GM18868 (cell line): ENCODE measurements at regions not wholly inside any gene's neighbourhood (a gene's known extent, or its start where the extent isn't known, plus 50 kb on each side); places are given as distances from the start of the nearest gene placed in this dataset.

Source experiments
- ATAC-seq: cut with Tn5 transposase; IDR thresholded peaks from one replicate; pipeline ENCODE4 v1.9.1; 2021; ENCODE audit warnings: mild to moderate bottlenecking, moderate library complexity; ENCODE audit not compliant: unreplicated experiment

- ATAC-seq = no peak
Measured at GRCh38 chr5:42337143-42337542, 86.1 kb upstream of the GHR start.

- ATAC-seq = no peak
Measured at GRCh38 chr5:42337607-42338006, 85.6 kb upstream of the GHR start.

GRCh38 chr5:42338136-42338535, 85.1 kb upstream of the GHR start:
- ATAC-seq = no peak

- ATAC-seq = no peak
Measured at GRCh38 chr5:42349163-42349562, 74.1 kb upstream of the GHR start.

- ATAC-seq = no peak
Measured at GRCh38 chr5:42351956-42352355, 71.3 kb upstream of the GHR start.

GRCh38 chr5:42360056-42360455, 63.2 kb upstream of the GHR start:
- no peak for ATAC-seq

GRCh38 chr5:42360616-42361314, 62.5 kb upstream of the GHR start:
- no peak for ATAC-seq

GRCh38 chr5:42361315-42361688, 61.9 kb upstream of the GHR start:
- ATAC-seq = no peak

GRCh38 chr5:42366051-42366450, 57.2 kb upstream of the GHR start:
- peak; percentile 76 for ATAC-seq
